H1 (cell line): ENCODE measurements at regions not wholly inside any gene's neighbourhood (a gene's known extent, or its start where the extent isn't known, plus 50 kb on each side); places are given as distances from the start of the nearest gene placed in this dataset.

ENCODE experiments used
- CTCF ChIA-PET: fragments of 300-600 bp; sonication (Branson Sonifier 250); formaldehyde crosslinking; loops from one replicate; lab custom pipeline; 2021; ENCODE audit not compliant: partially characterized antibody; lab: Charles Lee
- POLR2A ChIA-PET: fragments of 300-600 bp; sonication (Branson Sonifier 250); formaldehyde crosslinking; loops from one replicate; lab custom pipeline; 2021; ENCODE audit warnings: inconsistent platforms; ENCODE audit not compliant: partially characterized antibody; lab: Charles Lee
- DNase-seq, 2 experiments: peaks; one replicate each; pipeline versions ENCODE4 v3.0.0 to v3.0.0-alpha.2; 2010 to 2022; ENCODE audit warnings: low spot score in 2 of 2, low read depth in 1 of 2, mixed read lengths in 1 of 2
- FAIRE-seq: peaks from 2 replicates; lab custom pipeline; 2011; peaks lifted over from hg19 to GRCh38; lab: Jason Lieb, UNC
- H2AFZ ChIP-seq: 2 replicates; pipeline ENCODE4 v1.8.1; 2012; ENCODE audit warnings: low read length, inconsistent platforms
- H2AK5ac ChIP-seq: 2 replicates; pipeline ENCODE4 v1.6.1; 2013; ENCODE audit warnings: low read depth, low read length
- H2BK120ac ChIP-seq: replicated peaks from 2 replicates; pipeline ENCODE3; 2013; ENCODE audit warnings: low read depth, low read length, inconsistent platforms
- H2BK12ac ChIP-seq: 2 replicates; pipeline ENCODE4 v1.6.1; 2013; ENCODE audit warnings: low read depth, low read length
- H2BK15ac ChIP-seq: 2 replicates; pipeline ENCODE4 v1.6.1; 2013; ENCODE audit warnings: low read length
- H2BK20ac ChIP-seq: 2 replicates; pipeline ENCODE4 v1.6.1; 2013; ENCODE audit warnings: low read length
- H2BK5ac ChIP-seq: 2 replicates; pipeline ENCODE4 v1.6.1; 2013; ENCODE audit warnings: low read depth, low read length
- H3K14ac ChIP-seq: 2 replicates; pipeline ENCODE4 v1.6.1; 2013; ENCODE audit warnings: inconsistent platforms; ENCODE audit not compliant: insufficient read length
- H3K18ac ChIP-seq: 2 replicates; pipeline ENCODE4 v1.6.1; 2013; ENCODE audit warnings: low read length; ENCODE audit errors: extremely low read depth
- H3K23ac ChIP-seq: 2 replicates; pipeline ENCODE4 v1.6.1; 2013; ENCODE audit warnings: inconsistent platforms; ENCODE audit not compliant: insufficient read length
- H3K23me2 ChIP-seq: 2 replicates; pipeline ENCODE4 v1.6.1; 2013; ENCODE audit warnings: low read depth, low read length
- H3K27ac ChIP-seq: 2 replicates; pipeline ENCODE4 v1.6.1; 2011; ENCODE audit warnings: low read depth, low read length, inconsistent platforms
- H3K27me3 ChIP-seq, 4 experiments: replicated peaks in 1 of 4; 1 replicate in 1 of 4; 2 replicates in 3 of 4; pipeline versions ENCODE4 v1.6.1 to v1.8.1; 2011 to 2013; ENCODE audit warnings: low read length in 3 of 4, mild to moderate bottlenecking in 3 of 4, inconsistent platforms in 2 of 4, mixed read lengths in 2 of 4, moderate library complexity in 1 of 4; ENCODE audit not compliant: control insufficient read depth in 3 of 4, insufficient read depth in 3 of 4; ENCODE audit errors: extremely low read depth in 1 of 4
- H3K36me3 ChIP-seq, 4 experiments: 2 replicates each; pipeline versions ENCODE4 v1.6.1 to v1.8.1; 2011 to 2013; ENCODE audit warnings: mild to moderate bottlenecking in 4 of 4, low read length in 3 of 4, moderate library complexity in 2 of 4, control low read depth in 1 of 4, inconsistent platforms in 1 of 4; ENCODE audit not compliant: insufficient read depth in 4 of 4, control insufficient read depth in 2 of 4
- H3K4ac ChIP-seq: replicated peaks from 2 replicates; pipeline ENCODE3; 2013; ENCODE audit warnings: low read length, low read depth, mixed read lengths, inconsistent platforms; ENCODE audit not compliant: insufficient read length
- H3K4me1 ChIP-seq, 4 experiments: replicated peaks in 1 of 4; 1 replicate in 1 of 4; 2 replicates in 3 of 4; pipeline versions ENCODE4 v1.6.1 to v1.8.1; 2011 to 2013; ENCODE audit warnings: low read length in 3 of 4, inconsistent platforms in 2 of 4, mixed read lengths in 1 of 4; ENCODE audit not compliant: insufficient read depth in 4 of 4, control insufficient read depth in 3 of 4
- H3K4me2 ChIP-seq, 2 experiments: 2 replicates each; pipeline versions ENCODE4 v1.6.1 to v1.8.1; 2011 to 2013; ENCODE audit warnings: low read depth in 2 of 2, low read length in 2 of 2, control low read depth in 1 of 2, inconsistent platforms in 1 of 2, mild to moderate bottlenecking in 1 of 2; ENCODE audit not compliant: insufficient read depth in 1 of 2
- H3K4me3 ChIP-seq, 4 experiments: fragments of 200-600, 300-600 bp in 1 of 4; sonication (generic), shearing (Covaris generic), sonication (Bioruptor Twin) in 1 of 4; 2 replicates each; pipeline versions ENCODE4 v1.5.1 to v1.8.1; 2011 to 2016; ENCODE audit warnings: low read length in 4 of 4, low read depth in 3 of 4, control low read depth in 2 of 4, inconsistent platforms in 2 of 4, mild to moderate bottlenecking in 2 of 4, mixed read lengths in 1 of 4, moderate library complexity in 1 of 4; ENCODE audit not compliant: insufficient read depth in 2 of 4; ENCODE audit errors: extremely low read depth in 1 of 4
- H3K56ac ChIP-seq: replicated peaks from 2 replicates; pipeline ENCODE3; 2013; ENCODE audit warnings: low read depth, mild to moderate bottlenecking, mixed read lengths, low read length, inconsistent platforms; ENCODE audit not compliant: insufficient read length
- H3K79me1 ChIP-seq: 2 replicates; pipeline ENCODE4 v1.6.1; 2013; ENCODE audit warnings: low read depth, low read length, control low read depth
- H3K79me2 ChIP-seq, 2 experiments: 2 replicates each; pipeline versions ENCODE4 v1.6.1 to v1.8.1; 2012 to 2013; ENCODE audit warnings: low read length in 2 of 2, mild to moderate bottlenecking in 2 of 2, inconsistent platforms in 1 of 2; ENCODE audit not compliant: insufficient read depth in 2 of 2, control insufficient read depth in 1 of 2
- H3K9ac ChIP-seq, 4 experiments: replicated peaks in 1 of 4; 1 replicate in 1 of 4; 2 replicates in 3 of 4; pipeline versions ENCODE4 v1.6.1 to v1.8.1; 2011 to 2013; ENCODE audit warnings: low read depth in 3 of 4, low read length in 3 of 4, control low read depth in 2 of 4, mild to moderate bottlenecking in 2 of 4, moderate library complexity in 2 of 4, inconsistent platforms in 1 of 4; ENCODE audit errors: extremely low read depth in 1 of 4
- H3K9me3 ChIP-seq, 2 experiments: 2 replicates each; pipeline versions ENCODE4 v1.6.1 to v1.8.1; 2012 to 2013; ENCODE audit warnings: mild to moderate bottlenecking in 2 of 2, moderate library complexity in 2 of 2, control low read depth in 1 of 2, inconsistent platforms in 1 of 2, low read depth in 1 of 2, low read length in 1 of 2, mixed read lengths in 1 of 2; ENCODE audit not compliant: insufficient read depth in 2 of 2
- H4K20me1 ChIP-seq, 2 experiments: replicated peaks in 1 of 2; 2 replicates each; pipeline versions ENCODE3 to v1.8.1; 2011 to 2013; ENCODE audit warnings: inconsistent platforms in 2 of 2, low read length in 2 of 2, mild to moderate bottlenecking in 1 of 2; ENCODE audit not compliant: insufficient read depth in 2 of 2, control insufficient read depth in 1 of 2
- H4K5ac ChIP-seq: 2 replicates; pipeline ENCODE4 v1.6.1; 2013; ENCODE audit warnings: low read length, low read depth, mixed read lengths, inconsistent platforms; ENCODE audit not compliant: insufficient read length
- H4K8ac ChIP-seq: 2 replicates; pipeline ENCODE4 v1.8.0; 2013; ENCODE audit warnings: mild to moderate bottlenecking, moderate library complexity, low read length, inconsistent platforms; ENCODE audit not compliant: insufficient read depth; ENCODE audit errors: extremely low read depth
- H4K91ac ChIP-seq: replicated peaks from 2 replicates; pipeline ENCODE3; 2013; ENCODE audit warnings: low read length, mixed read lengths, inconsistent platforms; ENCODE audit not compliant: insufficient read length
- ATF2 ChIP-seq: IDR thresholded peaks from 2 replicates; pipeline ENCODE4 v1.6.1; 2012; ENCODE audit warnings: low read length, inconsistent platforms
- CBX8 ChIP-seq: fragments of 300-800, 300-1000 bp; sonication (generic); IDR thresholded peaks from 2 replicates; pipeline ENCODE4 v1.7.1; 2016; ENCODE audit warnings: low read depth, low read length, borderline replicate concordance
- EZH2 ChIP-seq: fragments of 200-600 bp; sonication (generic); IDR thresholded peaks from 2 replicates; pipeline ENCODE4 v1.7.1; 2012; ENCODE audit warnings: low read depth, mild to moderate bottlenecking, moderate library complexity, low read length, inconsistent platforms; ENCODE audit not compliant: severe bottlenecking
- GTF2F1 ChIP-seq: IDR thresholded peaks from 2 replicates; pipeline ENCODE4 v1.6.1; 2012; ENCODE audit warnings: low read depth, low read length, improper control_type of control experiment, borderline replicate concordance
- HDAC2 ChIP-seq, 2 experiments: fragments of 300-600 bp in 1 of 2; sonication (generic) in 1 of 2; IDR thresholded peaks; 2 replicates each; pipeline ENCODE4 v1.6.1; 2011 to 2012; ENCODE audit warnings: low read depth in 2 of 2, low read length in 2 of 2, mild to moderate bottlenecking in 2 of 2, moderate library complexity in 2 of 2, borderline replicate concordance in 1 of 2, inconsistent platforms in 1 of 2
- JUND ChIP-seq: IDR thresholded peaks from 2 replicates; pipeline ENCODE4 v1.6.1; 2011; ENCODE audit warnings: mild to moderate bottlenecking, improper control_type of control experiment, low read length
- KDM1A ChIP-seq: fragments of 200-600, 300-600 bp; sonication (generic); IDR thresholded peaks from 2 replicates; pipeline ENCODE4 v1.7.1; 2016; ENCODE audit warnings: mild to moderate bottlenecking, low read length, borderline replicate concordance
- NANOG ChIP-seq: IDR thresholded peaks from 2 replicates; pipeline ENCODE4 v1.6.1; 2011; ENCODE audit warnings: low read length, low read depth, mild to moderate bottlenecking, inconsistent platforms; ENCODE audit not compliant: insufficient read depth, poor library complexity, severe bottlenecking
- NRF1 ChIP-seq: IDR thresholded peaks from 2 replicates; pipeline ENCODE4 v1.6.1; 2011; ENCODE audit warnings: mild to moderate bottlenecking, low read depth, low read length, improper control_type of control experiment
- POU5F1 ChIP-seq: IDR thresholded peaks from 2 replicates; pipeline ENCODE4 v1.6.1; 2011; ENCODE audit warnings: low read depth, mild to moderate bottlenecking, low read length, moderate library complexity
- TEAD4 ChIP-seq: IDR thresholded peaks from 2 replicates; pipeline ENCODE4 v1.6.1; 2012; ENCODE audit warnings: low read depth, low read length, inconsistent platforms, mixed read lengths
- ZNF274 ChIP-seq: IDR thresholded peaks from 2 replicates; pipeline ENCODE4 v1.7.0; 2012; ENCODE audit warnings: low read length, borderline replicate concordance; ENCODE audit errors: extremely low read depth

DNA sequence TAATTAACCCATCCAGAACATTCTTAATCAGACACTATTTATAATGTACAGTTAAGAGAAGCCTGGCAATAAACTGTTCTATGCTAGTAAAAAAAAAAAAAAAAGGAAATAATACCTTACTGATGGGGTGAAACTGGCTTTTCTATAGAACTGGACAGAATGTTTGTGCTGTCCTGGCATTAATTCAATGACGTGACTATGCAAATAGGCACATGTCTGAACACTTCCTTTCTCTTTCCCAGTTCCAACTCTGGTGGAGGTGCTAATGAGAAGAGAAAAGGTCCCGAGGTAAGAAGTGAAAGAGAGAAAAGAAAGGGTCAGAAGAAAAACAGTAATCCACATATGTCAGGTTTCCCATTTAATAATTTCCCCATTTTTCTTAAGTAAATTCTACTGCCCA is 508.4 kb downstream of the ZEB2 start (continued):
- no peak for TF ChIP-seq NANOG
- no peak for TF ChIP-seq TEAD4

DNA sequence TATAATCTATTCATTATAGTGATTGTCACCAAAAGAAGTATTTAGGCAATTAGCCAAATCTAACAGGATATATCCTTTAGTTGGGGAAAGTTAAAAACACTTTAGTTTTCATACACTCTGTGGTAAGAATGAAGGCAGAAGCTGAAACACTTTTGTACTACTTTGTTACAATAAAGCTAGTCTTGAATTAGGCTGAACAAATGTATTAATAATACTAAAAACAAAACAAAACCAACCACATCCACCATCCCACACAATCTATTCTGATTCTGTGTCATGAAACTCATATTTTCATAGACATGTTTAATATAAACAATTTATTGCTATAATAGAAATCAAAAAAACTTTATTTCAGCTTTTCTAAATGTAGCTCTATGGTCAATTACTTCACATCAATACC is 508.8 kb downstream of the ZEB2 start:
- H2BK20ac ChIP-seq, result no peak overlapping the region
- H3K18ac ChIP-seq, result no peak overlapping the region
- H3K4me3 ChIP-seq, result no peak overlapping the region
- no peak overlapping the region for H4K5ac ChIP-seq
- H3K14ac ChIP-seq, result no peak overlapping the region
- no peak overlapping the region for H4K8ac ChIP-seq
- no peaks in the 10 kb centered on the region for H4K20me1 ChIP-seq
- H3K4me2 ChIP-seq, result no peak overlapping the region
- POLR2A ChIA-PET, result no interaction called here
- TF ChIP-seq GTF2F1 (no peak), ZNF274 (no peak), HDAC2 (IDR thresholded peaks at IDR 0.05; ENCODE audit: borderline replicate concordance in 1 of 2, low read depth in 2 of 2, low read length in 2 of 2) (no peak), CBX8 (no peak), EZH2 (no peak), ATF2 (no peak), JUND (no peak), NRF1 (no peak), POU5F1 (no peak), KDM1A (no peak)
- no peaks in the 10 kb centered on the region for H3K23me2 ChIP-seq
- no peak overlapping the region for H2BK12ac ChIP-seq
- CTCF ChIA-PET, result interaction anchor here (0.9 to 1.6 kb wide), 2 partner anchors 16 to 21 kb away, joined by 3 read pairs; no protein-coding TSS in a partner anchor
- H3K27me3 ChIP-seq, result no peaks in the 10 kb centered on the region
- no peak overlapping the region for H4K91ac ChIP-seq
- H3K79me1 ChIP-seq, result no peaks in the 10 kb centered on the region
- no peak overlapping the region for H2BK15ac ChIP-seq
- no peak overlapping the region for H3K4ac ChIP-seq
- H3K9me3 ChIP-seq, result no peaks in the 10 kb centered on the region
- no peak overlapping the region for H3K9ac ChIP-seq
- no peak overlapping the region for H3K23ac ChIP-seq
- DNase-seq (no peak), FAIRE-seq (no peak)
- no peak overlapping the region for H3K27ac ChIP-seq
- no peaks in the 10 kb centered on the region for H3K36me3 ChIP-seq
- H3K4me1 ChIP-seq, result no peaks in the 10 kb centered on the region
- H2BK120ac ChIP-seq, result no peak overlapping the region
- H2AFZ ChIP-seq, result no peak overlapping the region
- H3K56ac ChIP-seq, result no peak overlapping the region
- no peak overlapping the region for H2AK5ac ChIP-seq
- H2BK5ac ChIP-seq, result no peak overlapping the region
- no peaks in the 10 kb centered on the region for H3K79me2 ChIP-seq
